Lower lobe of right lung (tissue), 2 donors: ENCODE measurements at regions not wholly inside any gene's neighbourhood (a gene's known extent, or its start where the extent isn't known, plus 50 kb on each side); places are given as distances from the start of the nearest gene placed in this dataset.

Experiments used
- ATAC-seq, 2 donors: fragments of 200-7000 bp; cut with Tn5 transposase; one replicate each; pipeline ENCODE4 v1.9.1; 2020 to 2022; ENCODE audit warnings: mild to moderate bottlenecking in 2 of 2, moderate library complexity in 2 of 2
- DNase-seq: peaks from one replicate; pipeline ENCODE4 v3.0.0-alpha.2; 2020
- H3K27ac ChIP-seq: fragments of 200-600 bp; one replicate; pipeline ENCODE4 v1.8.0; 2022
- H3K27me3 ChIP-seq: fragments of 200-600 bp; one replicate; pipeline ENCODE4 v1.8.0; 2022; ENCODE audit warnings: low read depth
- H3K36me3 ChIP-seq: fragments of 200-600 bp; one replicate; pipeline ENCODE4 v1.8.0; 2022; ENCODE audit warnings: mild to moderate bottlenecking
- H3K4me1 ChIP-seq: fragments of 200-600 bp; one replicate; pipeline ENCODE4 v1.8.0; 2022
- H3K4me3 ChIP-seq: fragments of 200-600 bp; one replicate; pipeline ENCODE4 v1.8.0; 2022; ENCODE audit warnings: mild to moderate bottlenecking
- H3K9me3 ChIP-seq: fragments of 200-600 bp; one replicate; pipeline ENCODE4 v1.8.0; 2022
- intact Hi-C: fragments of 100-400 bp; cut with DNase I; formaldehyde crosslinking; loops from one replicate; pipeline ENCODE4 v1.11.0; 2022
- TF ChIP-seq, protein P1 (sequence below): fragments of 200-600 bp; IDR thresholded peaks from one replicate; pipeline ENCODE4 v1.8.0; 2022; ENCODE audit warnings: antibody characterized with exemption, mild to moderate bottlenecking
- donor health status: DM: no; HTN: yes; CAD: no; lungs with severe emphysema.

- no peak for ATAC-seq
- DNase-seq: no peak
- no peaks in the 10 kb centered on the region for H3K9me3 ChIP-seq
- intact Hi-C loops: no loop called here
- no peaks in the 10 kb centered on the region for H3K4me1 ChIP-seq
- H3K27ac ChIP-seq: no peak overlapping the region
- H3K27me3 ChIP-seq: no peaks in the 10 kb centered on the region
- H3K4me3 ChIP-seq: no peak overlapping the region
- H3K36me3 ChIP-seq: no peaks in the 10 kb centered on the region
- TF ChIP-seq, protein P1, sequence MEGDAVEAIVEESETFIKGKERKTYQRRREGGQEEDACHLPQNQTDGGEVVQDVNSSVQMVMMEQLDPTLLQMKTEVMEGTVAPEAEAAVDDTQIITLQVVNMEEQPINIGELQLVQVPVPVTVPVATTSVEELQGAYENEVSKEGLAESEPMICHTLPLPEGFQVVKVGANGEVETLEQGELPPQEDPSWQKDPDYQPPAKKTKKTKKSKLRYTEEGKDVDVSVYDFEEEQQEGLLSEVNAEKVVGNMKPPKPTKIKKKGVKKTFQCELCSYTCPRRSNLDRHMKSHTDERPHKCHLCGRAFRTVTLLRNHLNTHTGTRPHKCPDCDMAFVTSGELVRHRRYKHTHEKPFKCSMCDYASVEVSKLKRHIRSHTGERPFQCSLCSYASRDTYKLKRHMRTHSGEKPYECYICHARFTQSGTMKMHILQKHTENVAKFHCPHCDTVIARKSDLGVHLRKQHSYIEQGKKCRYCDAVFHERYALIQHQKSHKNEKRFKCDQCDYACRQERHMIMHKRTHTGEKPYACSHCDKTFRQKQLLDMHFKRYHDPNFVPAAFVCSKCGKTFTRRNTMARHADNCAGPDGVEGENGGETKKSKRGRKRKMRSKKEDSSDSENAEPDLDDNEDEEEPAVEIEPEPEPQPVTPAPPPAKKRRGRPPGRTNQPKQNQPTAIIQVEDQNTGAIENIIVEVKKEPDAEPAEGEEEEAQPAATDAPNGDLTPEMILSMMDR: no peak
These were observed 146.8 kb upstream of the FBXL17 start for GRCh38 chr5:108528655-108529054.

DNA sequence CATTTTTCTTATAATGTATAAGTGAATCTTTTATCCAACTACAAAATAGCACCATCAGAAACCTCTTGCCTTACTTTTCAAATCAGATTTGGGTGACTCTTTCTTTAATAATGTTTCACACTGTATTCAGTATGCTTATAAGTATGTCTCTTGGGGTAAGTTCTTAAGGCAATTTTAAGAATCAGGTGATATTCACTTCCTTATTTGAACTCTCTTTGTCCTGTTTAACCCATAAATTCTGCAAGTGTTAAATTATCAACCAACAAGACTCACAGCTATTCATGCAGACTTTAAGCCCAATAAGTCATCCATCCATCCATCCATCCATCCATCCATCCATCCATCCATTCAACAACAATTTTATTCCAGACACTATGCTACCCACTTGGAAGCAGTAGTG lies 142.7 kb upstream of the FBXL17 start:
- DNase-seq (no peak), ATAC-seq (no peak)
- no peak overlapping the region for H3K4me3 ChIP-seq
- intact Hi-C loops: no loop called here
- no peaks in the 10 kb centered on the region for H3K36me3 ChIP-seq
- no peak overlapping the region for H3K27ac ChIP-seq
- H3K9me3 ChIP-seq: no peaks in the 10 kb centered on the region
- peaks cover 6% of the 10 kb centered on the region for H3K4me1 ChIP-seq
- H3K27me3 ChIP-seq: no peaks in the 10 kb centered on the region
- TF ChIP-seq, protein P1: no peak

DNA sequence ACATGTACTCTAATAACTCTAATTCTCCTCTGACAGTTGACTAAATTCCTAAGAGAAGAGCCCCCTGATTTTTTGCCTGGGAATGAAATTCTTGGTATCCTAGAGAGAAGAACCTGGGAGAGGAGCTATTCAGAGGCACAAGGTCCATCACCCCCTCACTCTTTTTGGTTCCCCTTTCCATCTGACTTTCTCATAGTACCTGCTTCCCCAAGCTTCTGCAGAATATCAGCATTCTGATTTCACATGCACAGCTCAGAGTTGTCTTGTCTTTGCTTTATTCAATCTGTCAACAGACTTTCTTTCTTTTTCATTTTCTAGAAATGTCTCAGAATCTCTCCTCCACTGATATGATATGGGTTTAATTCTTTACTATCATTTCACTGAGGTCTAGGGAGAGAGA lies 141.5 kb upstream of the FBXL17 start:
- no peak for ATAC-seq
- no peak overlapping the region for H3K27ac ChIP-seq
- H3K4me1 ChIP-seq: peaks cover 6% of the 10 kb centered on the region
- no peaks in the 10 kb centered on the region for H3K36me3 ChIP-seq
- intact Hi-C loops: no loop called here
- TF ChIP-seq, protein P1: no peak
- no peaks in the 10 kb centered on the region for H3K27me3 ChIP-seq
- DNase-seq: no peak
- H3K9me3 ChIP-seq: no peaks in the 10 kb centered on the region
- no peak overlapping the region for H3K4me3 ChIP-seq

- H3K4me1 ChIP-seq: peaks cover 6% of the 10 kb centered on the region
- intact Hi-C loops: no loop called here
- no peak overlapping the region for H3K27ac ChIP-seq
These were observed 140.1 kb upstream of the FBXL17 start for GRCh38 chr5:108521841-108522506.

DNA sequence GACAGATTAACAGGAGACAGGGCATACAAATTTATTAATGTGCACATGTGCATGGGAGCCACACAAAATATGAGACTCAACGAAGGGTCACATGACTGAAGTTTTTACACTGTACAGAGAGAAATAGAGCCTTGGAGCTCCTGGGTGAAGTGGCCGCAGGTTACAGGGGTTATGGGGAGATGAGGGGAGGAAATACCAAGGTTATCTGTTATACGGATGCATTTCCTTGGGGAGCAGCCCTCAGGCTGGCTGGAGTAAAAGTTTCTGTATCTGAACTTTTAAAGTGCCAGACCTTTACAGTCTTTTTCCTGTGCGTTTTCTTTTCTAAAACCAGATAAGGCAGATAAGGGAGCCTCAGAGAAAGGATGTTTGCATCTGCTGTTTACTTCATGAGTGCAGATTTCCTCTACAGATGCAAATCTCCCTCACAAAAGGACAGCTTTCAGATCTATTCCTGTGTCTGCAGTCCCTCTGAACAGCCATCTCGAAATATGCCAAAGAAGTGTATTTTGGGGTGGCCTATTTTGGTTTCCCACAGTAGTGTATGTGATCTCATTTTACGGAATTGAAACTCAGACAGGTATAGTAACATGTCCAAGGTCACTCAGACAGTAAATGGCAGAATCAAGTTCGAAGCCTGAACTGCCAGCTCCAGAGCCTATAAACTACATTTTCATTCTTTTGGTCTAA lies 139.3 kb upstream of the FBXL17 start:
- Histone ChIP-seq H3K27me3 (no peaks in the 10 kb centered on the region), H3K4me1 (peaks cover 6% of the 10 kb centered on the region), H3K36me3 (no peaks in the 10 kb centered on the region), H3K4me3 (no peak overlapping the region), H3K27ac (no peak overlapping the region), H3K9me3 (no peaks in the 10 kb centered on the region)
- TF ChIP-seq, protein P1: no peak
- intact Hi-C loops: no loop called here
- ATAC-seq: peak in 1 of 2 donors; percentile 48
- DNase-seq: no peak

More at GRCh38 chr5:108521841-108522506, 140.1 kb upstream of the FBXL17 start:
- Histone ChIP-seq H3K27me3 (no peaks in the 10 kb centered on the region), H3K4me3 (no peak overlapping the region), H3K36me3 (no peaks in the 10 kb centered on the region), H3K9me3 (no peaks in the 10 kb centered on the region)
- peak; percentile 81 to 82 for ATAC-seq
- no peak for DNase-seq
- TF ChIP-seq, protein P1: peak; percentile 71
